Activated naive CD4-positive, alpha-beta T cell (primary cell): ENCODE measurements at regions not wholly inside any gene's neighbourhood (a gene's known extent, or its start where the extent isn't known, plus 50 kb on each side); places are given as distances from the start of the nearest gene placed in this dataset.

Experiments
- DNase-seq, 4 experiments: peaks; one replicate each; lab custom pipeline; 2025; lab: John Stamatoyannopoulos, UW

GRCh38 chr10:44030738-44031137, 354.2 kb downstream of the CXCL12 start:
- no peak for DNase-seq

GRCh38 chr10:44030132-44030531, 354.8 kb downstream of the CXCL12 start:
- DNase-seq: no peak

GRCh38 chr10:44028384-44029137, 356.3 kb downstream of the CXCL12 start:
- DNase-seq: no peak

- no peak for DNase-seq
Measured at GRCh38 chr10:44024356-44025116, 360.4 kb downstream of the CXCL12 start.

GRCh38 chr10:44023517-44023916, 361.4 kb downstream of the CXCL12 start:
- no peak for DNase-seq

GRCh38 chr10:44022203-44022602, 362.7 kb downstream of the CXCL12 start:
- DNase-seq: no peak

DNA sequence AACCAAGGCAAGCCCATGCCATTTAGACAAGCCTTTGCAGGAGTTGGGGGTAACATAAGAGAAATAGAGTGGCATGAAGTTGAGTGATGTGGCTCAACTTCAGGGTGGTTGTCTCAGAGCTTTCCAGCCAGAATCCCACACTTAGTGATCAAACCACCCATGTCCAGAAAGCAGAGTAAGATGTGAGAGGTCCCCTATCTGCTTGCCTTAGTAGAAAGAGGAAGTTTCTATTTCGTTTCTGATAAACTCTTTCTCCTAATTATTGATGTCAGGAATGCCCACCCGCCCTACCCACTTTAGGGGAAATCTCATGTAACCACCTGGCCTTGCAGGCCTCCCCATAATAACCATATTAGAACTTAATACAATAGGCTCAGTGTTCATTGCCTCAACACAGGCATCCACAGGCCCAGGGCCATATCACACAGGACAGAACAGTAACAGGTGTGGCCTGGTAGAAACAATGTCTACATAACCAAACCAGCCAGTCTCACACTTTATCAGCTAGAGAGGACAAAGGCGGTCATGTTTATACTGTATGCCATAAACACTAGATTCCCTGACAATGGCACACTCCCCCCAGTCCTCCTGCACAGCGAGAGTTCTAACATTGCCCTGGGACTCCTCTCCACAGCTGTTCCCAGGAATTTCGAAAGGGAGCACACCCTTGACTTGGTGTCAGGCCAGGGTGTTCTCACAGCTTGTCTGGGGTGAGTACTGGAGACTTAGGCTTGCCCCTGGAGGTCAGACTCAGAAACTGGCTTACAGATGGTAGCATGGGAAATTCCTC, 364.4 kb downstream of the CXCL12 start:
- no peak for DNase-seq

DNA sequence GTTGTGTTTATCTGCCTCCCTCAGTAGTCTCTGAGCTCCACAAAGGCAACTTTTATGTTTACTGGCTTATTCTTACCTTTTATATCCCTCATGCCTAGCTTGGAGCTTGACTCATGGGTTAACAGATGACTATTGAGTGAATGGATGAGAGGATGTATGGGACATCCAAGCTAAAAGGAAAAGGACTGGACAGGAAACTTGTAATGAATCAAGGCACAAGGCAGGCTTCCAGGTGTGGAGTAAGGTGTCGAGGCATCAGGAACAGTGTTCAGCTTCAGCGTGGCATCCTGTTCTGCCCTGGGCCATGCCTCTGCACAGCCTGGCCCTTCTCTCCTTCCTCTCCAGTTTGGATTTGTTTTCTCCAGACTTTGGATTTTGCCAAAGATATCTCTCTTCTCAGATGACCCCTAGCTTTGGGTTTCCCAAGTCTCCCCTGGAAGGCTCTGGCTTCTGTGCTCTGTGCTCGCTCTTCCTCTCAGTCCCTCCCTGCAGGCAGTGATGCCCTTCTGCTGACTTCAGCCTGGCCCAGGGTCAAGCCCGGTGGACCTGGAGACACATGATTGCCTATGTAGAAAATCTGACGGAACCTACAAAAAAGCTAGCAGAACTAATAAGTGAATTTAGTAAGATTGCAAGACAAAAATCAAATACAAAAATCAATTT, 367.3 kb downstream of the CXCL12 start:
- no peak for DNase-seq

DNA sequence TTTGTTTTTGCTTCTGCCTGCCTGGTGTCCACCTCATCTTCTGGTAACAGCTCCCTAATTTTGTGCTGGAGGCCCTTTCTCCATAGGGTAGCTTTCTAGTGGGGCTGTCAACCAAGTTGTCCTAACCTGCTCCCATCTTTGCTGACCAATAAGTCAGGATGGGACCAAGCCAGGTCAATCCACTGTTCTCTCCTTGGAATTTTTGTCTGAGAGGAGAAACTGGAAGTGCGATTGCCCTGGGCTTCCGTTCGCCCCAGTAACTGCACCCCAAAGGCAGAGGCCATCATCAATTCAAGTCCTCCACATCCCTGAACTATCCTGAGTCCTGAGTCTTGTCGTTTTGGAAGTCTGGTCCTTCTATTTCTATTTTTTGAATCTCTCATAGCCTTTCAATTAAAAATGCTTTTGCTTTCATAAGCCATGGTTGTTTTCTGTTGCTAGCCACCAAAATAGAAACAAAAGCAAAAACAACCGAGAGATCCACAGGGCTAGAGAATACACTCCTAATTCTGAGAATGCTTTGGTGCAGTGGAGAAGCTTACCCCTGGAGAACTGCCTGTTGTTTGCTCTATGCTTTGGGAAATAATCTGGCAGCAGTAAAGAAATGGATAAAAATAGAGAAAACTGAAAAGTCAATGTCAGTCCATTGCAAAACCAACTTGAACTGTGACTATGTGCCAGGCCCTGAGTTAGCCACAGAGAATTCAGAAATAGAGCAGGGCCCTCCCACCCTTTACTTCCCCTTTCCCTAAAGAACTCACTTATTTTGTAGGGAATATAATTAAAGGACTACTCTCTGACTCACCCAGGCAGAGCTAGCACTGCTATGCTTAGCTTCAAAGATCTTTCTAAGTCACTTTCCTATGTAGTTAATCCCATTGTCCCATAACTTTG, 368.1 kb downstream of the CXCL12 start:
- DNase-seq: no peak

- no peak for DNase-seq
Measured at GRCh38 chr10:44015702-44016500, 367.2 kb upstream of the ZNF32 start.

- DNase-seq: no peak
Measured at GRCh38 chr10:44014644-44015250, 366.1 kb upstream of the ZNF32 start.

DNA sequence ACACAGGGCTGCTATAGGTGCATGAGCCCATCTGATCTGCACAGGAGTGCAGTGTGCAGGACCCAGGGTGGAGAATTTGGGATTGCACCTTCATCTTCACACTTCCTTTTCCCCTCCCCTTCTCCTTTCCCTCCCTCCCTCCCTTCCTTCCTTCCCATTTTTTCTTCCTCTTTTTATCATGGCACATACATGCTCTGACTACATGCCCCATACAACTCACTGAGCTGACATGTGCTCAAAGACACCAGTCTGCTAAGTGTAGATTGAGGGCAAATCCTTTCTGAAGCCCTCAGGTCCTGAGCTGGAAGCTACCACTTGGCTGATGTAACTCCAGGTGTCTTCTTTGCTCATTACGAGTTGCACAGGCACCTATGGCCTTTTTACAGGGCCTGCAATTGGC, 365.3 kb upstream of the ZNF32 start:
- DNase-seq: no peak

DNA sequence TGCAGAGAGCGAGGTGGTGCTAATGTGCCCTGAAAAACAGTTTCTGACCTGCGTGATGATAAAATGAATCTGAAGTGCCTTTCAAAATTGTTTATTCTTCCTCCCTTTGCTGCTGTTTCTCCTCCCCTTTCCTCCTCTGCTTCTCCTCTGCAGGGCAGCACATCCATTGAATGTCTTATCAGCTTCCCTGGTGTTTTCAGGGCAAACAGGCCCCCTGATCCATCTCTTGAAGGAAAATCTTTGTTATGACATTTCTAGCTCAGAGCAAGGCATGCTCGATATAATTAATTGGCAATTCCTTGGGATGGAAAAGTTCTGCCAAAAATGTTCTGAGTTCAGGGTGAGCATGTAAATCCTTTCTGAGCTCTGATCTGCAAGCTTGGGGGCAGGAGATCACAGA, 364.2 kb upstream of the ZNF32 start:
- no peak for DNase-seq

- DNase-seq: no peak
Measured at GRCh38 chr10:44011603-44011981, 362.9 kb upstream of the ZNF32 start.

DNA sequence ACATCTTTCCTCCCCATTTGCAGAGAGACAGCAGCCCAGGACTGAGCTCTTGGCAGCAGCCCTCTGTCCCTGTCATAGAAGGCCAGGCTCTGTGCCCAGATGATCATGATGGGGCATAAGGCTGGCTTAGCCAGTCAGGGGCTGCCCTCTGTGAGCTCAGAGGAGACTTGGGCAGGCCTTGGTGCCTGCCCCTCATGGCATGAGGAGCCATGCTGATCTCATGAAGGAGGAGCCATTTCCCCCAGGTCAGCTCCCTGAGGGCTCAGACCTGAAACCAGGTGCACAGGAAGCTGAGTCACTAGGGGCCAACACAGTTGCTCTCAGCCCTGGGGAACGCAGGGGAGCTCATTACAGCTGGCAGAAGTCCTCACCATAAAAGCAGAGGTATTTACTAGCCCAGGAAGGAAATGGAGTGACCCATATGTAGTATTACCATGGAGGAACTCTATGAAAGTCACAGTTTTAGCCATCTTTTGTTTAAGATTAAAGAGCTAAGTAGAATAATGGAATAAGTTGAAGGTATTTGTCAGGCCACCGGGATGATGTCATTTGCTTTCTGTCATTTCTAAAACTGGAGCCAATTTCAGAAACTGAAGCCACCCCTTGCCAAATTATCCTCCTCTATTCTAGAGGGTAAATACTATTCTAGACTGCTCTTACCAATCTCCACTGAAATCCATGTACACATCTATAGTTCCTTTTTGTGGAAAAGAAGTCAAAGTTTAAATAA, 362.4 kb upstream of the ZNF32 start:
- DNase-seq: no peak

DNA sequence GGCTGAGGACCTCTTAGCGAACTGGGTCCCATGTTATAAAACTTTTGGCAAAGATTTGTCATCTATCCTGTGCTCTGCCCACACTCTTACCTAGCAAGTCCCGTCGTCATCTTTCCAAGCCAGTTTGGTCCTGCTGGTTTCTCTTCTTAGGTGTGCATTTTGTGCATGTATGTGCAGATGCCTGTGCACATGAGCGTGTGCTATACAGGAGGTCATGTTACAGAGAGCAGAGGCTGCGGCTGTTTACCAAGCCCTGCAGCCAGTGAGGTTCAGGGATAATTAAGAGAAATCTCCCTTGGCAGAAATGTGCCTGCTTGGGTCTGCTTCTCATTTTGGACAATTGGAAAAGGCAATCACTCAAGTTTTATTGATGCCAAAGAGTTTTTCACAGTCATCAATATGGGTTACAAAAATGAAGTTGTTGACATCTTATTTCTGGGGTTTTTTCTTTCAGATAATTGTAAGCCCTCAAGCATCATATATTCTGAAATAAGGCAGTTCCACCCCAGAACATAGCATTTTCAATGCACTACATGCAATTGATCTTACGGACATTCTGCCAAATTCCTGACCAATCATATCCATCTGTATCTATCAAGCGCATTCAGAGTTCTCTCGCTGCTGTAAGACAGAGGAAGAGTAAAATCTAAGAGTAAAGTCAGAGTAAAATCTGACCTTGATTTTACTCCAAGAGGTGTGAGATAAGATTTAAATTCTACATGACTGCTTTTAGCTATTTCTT, 361.4 kb upstream of the ZNF32 start:
- DNase-seq: no peak

DNA sequence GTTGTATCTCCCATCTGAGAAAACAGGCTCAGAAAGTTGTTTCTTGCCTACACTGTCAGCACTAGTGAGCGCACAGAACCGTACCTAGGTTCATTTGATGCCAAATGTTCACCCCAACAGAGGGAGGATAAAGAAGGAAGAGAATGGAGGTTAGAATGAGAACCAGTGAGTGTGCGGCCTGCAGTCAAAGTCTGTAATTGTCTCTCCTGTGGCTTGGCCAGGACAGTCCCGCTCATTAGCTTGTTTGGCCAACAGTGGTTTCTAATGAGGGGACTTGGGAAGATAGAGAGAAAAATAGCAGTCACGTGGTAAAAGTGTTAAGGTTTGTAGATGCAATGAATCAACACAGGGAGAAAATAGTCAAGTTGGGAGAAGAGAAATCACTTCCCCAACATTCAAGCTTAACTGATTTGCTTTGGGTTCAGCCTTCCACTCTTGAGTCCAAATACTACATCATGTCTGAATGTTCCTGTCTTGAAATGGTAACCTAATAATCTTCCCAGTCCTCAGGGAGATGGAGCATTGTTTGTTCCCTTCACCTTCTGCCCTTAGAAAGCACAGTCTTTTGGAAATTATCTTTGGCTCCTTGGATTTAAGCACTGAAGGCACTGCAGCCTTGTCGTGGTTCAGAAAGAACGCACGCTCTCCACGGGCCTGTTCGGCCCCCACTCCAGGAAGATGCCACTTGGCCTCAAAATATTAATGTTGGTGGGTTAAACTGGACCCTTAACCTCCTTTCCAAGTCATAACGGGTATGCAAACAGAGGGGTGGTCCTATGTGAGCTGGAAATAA, 360.4 kb upstream of the ZNF32 start:
- DNase-seq: no peak
